HEK293 (cell line): ENCODE measurements at regions not wholly inside any gene's neighbourhood (a gene's known extent, or its start where the extent isn't known, plus 50 kb on each side); places are given as distances from the start of the nearest gene placed in this dataset.

Experiments used
- KLF8 ChIP-seq: fragments of 450-650 bp; formaldehyde crosslinking; IDR thresholded peaks from 2 replicates; pipeline ENCODE4 v1.5.1; 2016; ENCODE audit warnings: missing biosample characterization, missing genetic modification characterization
- TRIM28 ChIP-seq: IDR thresholded peaks from 2 replicates; pipeline ENCODE4 v1.6.1; 2011; ENCODE audit warnings: low read length, control low read depth, borderline replicate concordance
- ZBTB7A ChIP-seq: fragments of 450-650 bp; formaldehyde crosslinking; IDR thresholded peaks from 2 replicates; pipeline ENCODE4 v1.5.1; 2016; ENCODE audit warnings: low read depth, missing biosample characterization, missing genetic modification characterization
- ZIC2 ChIP-seq: fragments of 450-650 bp; formaldehyde crosslinking; IDR thresholded peaks from 2 replicates; pipeline ENCODE4 v1.5.1; 2016; ENCODE audit warnings: missing biosample characterization, missing genetic modification characterization
- ZNF324 ChIP-seq: fragments of 450-650 bp; formaldehyde crosslinking; IDR thresholded peaks from 2 replicates; pipeline ENCODE4 v1.5.1; 2016; ENCODE audit warnings: missing biosample characterization, missing genetic modification characterization
- ZNF544 ChIP-seq: fragments of 450-650 bp; formaldehyde crosslinking; IDR thresholded peaks from 2 replicates; pipeline ENCODE4 v1.5.0; 2017; ENCODE audit warnings: missing biosample characterization, missing genetic modification characterization
- ZNF768 ChIP-seq: fragments of 450-650 bp; formaldehyde crosslinking; IDR thresholded peaks from 2 replicates; pipeline ENCODE4 v1.5.1; 2018; ENCODE audit warnings: missing biosample characterization, mild to moderate bottlenecking, missing genetic modification characterization
- TF ChIP-seq, protein P1 (sequence below): fragments of 450-650 bp; formaldehyde crosslinking; IDR thresholded peaks from 2 replicates; pipeline ENCODE4 v1.5.1; 2016; ENCODE audit warnings: missing biosample characterization, missing genetic modification characterization
- TF ChIP-seq, protein P2 (sequence below): fragments of 450-650 bp; formaldehyde crosslinking; IDR thresholded peaks from 2 replicates; pipeline ENCODE4 v1.5.1; 2016; ENCODE audit warnings: missing biosample characterization, missing genetic modification characterization, low read depth
- TF ChIP-seq, protein P3 (sequence below): fragments of 450-650 bp; formaldehyde crosslinking; IDR thresholded peaks from 2 replicates; pipeline ENCODE4 v1.5.1; 2017; ENCODE audit warnings: missing biosample characterization, missing genetic modification characterization

DNA sequence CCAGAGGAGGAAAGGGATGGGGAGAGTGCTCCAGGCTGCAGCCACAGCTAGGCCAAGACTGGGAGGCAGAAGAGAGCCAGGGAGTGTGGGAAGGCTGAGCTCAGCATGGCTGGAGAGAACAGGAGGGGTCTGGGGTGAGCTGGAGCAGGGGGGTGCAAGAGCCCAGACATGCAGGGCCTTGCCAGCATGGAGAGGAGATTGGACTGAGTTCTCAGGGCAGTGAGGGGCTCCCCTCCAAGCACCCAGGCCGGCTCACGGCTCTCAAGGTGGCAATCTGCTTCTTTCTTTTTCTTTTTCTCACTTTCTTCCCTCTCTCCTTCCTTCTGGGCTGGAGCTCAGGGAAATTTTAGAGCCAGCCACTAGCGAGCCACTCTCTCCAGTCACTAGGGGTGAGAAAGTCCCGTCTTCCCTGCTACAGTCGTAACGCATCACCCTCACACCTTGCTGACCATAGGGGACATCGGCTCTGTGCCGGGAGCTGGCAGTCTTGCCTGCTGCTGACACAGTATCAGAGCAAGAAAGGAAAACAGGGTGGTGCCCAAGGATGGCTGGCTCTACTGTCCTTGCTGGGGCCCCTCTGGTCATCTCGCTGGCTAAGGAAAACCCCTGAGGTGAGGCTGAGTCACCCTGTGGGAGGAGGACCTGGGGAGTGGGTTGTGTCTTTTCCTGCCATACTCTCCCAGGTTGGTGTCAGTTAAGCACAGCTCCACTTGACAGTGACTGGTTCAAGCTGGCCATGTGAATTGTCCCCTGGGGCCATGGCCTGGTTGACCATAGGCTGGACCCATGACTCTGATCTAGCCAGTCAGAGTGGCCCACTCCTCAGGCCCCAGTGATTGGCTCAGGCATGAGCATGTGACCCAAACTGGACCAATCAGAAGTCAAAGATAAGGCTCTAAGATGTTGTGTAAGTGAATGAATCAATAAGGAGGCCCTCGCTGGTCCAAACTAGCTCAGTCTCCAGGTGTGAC lies 135.1 kb upstream of the PMEPA1 start:
- TF ChIP-seq, protein P1, sequence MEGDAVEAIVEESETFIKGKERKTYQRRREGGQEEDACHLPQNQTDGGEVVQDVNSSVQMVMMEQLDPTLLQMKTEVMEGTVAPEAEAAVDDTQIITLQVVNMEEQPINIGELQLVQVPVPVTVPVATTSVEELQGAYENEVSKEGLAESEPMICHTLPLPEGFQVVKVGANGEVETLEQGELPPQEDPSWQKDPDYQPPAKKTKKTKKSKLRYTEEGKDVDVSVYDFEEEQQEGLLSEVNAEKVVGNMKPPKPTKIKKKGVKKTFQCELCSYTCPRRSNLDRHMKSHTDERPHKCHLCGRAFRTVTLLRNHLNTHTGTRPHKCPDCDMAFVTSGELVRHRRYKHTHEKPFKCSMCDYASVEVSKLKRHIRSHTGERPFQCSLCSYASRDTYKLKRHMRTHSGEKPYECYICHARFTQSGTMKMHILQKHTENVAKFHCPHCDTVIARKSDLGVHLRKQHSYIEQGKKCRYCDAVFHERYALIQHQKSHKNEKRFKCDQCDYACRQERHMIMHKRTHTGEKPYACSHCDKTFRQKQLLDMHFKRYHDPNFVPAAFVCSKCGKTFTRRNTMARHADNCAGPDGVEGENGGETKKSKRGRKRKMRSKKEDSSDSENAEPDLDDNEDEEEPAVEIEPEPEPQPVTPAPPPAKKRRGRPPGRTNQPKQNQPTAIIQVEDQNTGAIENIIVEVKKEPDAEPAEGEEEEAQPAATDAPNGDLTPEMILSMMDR (tag by site-specific recombination): no peak
- TF ChIP-seq ZIC2 (tag by site-specific recombination) (no peak), KLF8 (no peak), ZNF544 (tag by site-specific recombination) (no peak), ZNF768 (tag by site-specific recombination) (no peak), TRIM28 (no peak), ZBTB7A (no peak), ZNF324 (tag by site-specific recombination) (no peak)
- TF ChIP-seq, protein P2, sequence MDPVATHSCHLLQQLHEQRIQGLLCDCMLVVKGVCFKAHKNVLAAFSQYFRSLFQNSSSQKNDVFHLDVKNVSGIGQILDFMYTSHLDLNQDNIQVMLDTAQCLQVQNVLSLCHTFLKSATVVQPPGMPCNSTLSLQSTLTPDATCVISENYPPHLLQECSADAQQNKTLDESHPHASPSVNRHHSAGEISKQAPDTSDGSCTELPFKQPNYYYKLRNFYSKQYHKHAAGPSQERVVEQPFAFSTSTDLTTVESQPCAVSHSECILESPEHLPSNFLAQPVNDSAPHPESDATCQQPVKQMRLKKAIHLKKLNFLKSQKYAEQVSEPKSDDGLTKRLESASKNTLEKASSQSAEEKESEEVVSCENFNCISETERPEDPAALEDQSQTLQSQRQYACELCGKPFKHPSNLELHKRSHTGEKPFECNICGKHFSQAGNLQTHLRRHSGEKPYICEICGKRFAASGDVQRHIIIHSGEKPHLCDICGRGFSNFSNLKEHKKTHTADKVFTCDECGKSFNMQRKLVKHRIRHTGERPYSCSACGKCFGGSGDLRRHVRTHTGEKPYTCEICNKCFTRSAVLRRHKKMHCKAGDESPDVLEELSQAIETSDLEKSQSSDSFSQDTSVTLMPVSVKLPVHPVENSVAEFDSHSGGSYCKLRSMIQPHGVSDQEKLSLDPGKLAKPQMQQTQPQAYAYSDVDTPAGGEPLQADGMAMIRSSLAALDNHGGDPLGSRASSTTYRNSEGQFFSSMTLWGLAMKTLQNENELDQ (tag by site-specific recombination): no peak
- TF ChIP-seq, protein P3, sequence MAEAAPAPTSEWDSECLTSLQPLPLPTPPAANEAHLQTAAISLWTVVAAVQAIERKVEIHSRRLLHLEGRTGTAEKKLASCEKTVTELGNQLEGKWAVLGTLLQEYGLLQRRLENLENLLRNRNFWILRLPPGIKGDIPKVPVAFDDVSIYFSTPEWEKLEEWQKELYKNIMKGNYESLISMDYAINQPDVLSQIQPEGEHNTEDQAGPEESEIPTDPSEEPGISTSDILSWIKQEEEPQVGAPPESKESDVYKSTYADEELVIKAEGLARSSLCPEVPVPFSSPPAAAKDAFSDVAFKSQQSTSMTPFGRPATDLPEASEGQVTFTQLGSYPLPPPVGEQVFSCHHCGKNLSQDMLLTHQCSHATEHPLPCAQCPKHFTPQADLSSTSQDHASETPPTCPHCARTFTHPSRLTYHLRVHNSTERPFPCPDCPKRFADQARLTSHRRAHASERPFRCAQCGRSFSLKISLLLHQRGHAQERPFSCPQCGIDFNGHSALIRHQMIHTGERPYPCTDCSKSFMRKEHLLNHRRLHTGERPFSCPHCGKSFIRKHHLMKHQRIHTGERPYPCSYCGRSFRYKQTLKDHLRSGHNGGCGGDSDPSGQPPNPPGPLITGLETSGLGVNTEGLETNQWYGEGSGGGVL (tag by site-specific recombination): no peak
